GM12873 (cell line): ENCODE measurements at regions not wholly inside any gene's neighbourhood (a gene's known extent, or its start where the extent isn't known, plus 50 kb on each side); places are given as distances from the start of the nearest gene placed in this dataset.

ENCODE experiments used
- TF ChIP-seq, protein P1 (sequence below): IDR thresholded peaks from 2 replicates; pipeline ENCODE4 v1.5.1; 2012; ENCODE audit warnings: low read depth, mild to moderate bottlenecking, moderate library complexity, low read length, control low read depth; ENCODE audit not compliant: insufficient read depth; ENCODE audit errors: missing control alignments

DNA sequence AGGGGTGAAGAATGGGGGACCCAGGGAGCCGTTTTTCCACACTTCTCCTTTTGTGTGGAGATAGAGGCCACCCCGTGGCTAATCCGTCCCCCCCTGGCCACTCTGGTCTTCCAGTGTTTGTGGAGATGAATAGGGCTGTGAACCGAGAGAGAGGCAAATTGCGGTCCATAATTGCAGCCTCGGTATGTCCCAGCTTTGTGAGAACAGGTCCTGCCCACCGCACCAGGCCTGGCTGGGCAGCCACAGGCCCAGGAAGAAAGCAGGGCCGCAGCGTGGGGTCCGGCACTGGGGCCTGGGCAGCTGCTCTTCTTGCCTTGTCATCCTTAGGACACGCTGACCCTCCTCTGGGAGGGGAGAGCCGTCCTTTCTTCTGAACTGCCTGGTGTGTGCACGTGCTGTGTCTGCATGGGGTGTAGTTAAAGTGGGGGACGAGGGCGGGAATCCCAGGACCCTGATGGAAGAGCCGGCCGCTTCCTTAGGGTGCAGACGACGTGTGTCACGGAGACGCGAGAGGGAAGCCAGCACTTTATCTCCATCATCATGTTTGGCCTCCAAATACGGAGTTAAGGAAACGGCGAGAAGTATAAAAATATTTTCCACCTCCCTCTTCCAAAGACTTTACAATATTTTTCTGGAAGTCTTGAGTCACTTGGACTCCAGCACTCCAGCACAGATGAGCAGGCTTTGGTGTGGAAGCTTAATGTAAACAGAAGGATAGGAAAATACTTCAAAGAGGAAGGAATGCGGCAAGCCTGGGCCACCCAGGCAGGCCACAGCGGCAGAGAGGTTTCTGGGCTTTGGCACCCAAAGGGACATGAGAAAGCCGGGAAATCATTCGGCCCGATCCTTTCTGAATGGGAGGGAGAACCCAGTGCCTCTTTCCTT is 1248.4 kb downstream of the BRD1 start:
- TF ChIP-seq, protein P1, sequence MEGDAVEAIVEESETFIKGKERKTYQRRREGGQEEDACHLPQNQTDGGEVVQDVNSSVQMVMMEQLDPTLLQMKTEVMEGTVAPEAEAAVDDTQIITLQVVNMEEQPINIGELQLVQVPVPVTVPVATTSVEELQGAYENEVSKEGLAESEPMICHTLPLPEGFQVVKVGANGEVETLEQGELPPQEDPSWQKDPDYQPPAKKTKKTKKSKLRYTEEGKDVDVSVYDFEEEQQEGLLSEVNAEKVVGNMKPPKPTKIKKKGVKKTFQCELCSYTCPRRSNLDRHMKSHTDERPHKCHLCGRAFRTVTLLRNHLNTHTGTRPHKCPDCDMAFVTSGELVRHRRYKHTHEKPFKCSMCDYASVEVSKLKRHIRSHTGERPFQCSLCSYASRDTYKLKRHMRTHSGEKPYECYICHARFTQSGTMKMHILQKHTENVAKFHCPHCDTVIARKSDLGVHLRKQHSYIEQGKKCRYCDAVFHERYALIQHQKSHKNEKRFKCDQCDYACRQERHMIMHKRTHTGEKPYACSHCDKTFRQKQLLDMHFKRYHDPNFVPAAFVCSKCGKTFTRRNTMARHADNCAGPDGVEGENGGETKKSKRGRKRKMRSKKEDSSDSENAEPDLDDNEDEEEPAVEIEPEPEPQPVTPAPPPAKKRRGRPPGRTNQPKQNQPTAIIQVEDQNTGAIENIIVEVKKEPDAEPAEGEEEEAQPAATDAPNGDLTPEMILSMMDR = no peak

DNA sequence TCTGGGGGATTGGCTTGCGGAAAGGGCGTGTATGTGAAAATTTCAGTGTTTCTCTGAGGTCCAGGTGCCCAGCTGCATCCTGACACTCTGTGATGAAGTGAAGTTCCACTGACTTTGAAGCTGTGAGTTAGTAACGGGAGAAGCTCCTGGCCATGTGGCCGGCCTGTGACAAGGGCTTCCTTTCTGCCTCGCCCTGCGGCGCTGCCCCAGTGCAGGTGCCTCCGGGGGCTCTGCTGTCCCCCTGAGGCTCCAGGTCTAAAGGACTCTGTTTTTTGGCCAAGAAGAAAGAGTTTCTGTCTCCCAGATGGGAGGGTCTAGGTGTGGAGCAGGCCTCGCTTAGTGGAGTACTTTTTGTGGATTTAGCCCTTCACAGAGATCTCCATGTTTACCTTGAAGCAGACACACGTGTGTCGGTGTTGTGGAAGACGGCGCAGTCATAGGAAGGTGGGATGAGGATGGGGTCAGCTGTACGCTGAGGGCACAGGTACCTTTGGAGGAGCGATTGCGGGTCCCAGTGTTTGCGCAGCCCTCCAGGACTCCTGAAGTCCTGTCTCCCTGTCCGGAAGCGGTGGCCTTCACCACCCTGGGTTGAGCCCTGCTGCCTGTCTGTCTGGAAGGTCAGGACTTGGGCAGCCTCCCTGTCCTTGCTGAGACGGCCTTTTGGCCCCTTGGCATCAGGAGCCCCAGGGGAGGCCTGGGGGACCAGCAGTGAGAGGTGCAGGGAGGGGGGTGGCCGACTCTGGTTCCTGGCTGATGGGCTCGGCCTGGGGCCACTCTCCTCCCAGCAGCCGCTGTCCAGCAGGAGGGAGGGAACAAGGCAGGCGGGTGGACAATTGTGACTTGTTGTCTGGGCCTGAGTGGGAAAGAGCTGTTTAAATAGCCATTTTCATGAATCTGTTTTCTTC is 1249.3 kb downstream of the BRD1 start:
- TF ChIP-seq, protein P1 = no peak

DNA sequence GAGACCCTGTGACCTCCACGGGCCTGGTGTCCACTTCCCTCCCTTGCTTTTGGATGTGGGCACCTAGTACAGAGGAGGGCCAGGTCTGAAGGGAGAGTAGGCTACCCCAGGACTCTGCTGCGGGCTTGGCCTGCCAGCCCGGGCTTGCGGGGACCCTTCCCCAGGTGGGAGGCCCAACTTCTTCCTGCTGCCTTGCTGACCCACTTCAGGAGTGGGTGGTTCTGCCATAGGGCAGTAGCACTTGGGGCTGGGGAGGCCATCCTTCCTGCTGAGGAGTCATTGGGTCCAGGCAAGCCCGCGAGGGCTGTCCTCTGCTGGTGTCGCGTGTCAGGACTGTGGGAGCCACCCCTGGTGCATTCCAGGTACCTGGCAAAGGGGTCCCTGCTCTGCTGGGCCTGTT is 1250.0 kb downstream of the BRD1 start:
- TF ChIP-seq, protein P1 = no peak

DNA sequence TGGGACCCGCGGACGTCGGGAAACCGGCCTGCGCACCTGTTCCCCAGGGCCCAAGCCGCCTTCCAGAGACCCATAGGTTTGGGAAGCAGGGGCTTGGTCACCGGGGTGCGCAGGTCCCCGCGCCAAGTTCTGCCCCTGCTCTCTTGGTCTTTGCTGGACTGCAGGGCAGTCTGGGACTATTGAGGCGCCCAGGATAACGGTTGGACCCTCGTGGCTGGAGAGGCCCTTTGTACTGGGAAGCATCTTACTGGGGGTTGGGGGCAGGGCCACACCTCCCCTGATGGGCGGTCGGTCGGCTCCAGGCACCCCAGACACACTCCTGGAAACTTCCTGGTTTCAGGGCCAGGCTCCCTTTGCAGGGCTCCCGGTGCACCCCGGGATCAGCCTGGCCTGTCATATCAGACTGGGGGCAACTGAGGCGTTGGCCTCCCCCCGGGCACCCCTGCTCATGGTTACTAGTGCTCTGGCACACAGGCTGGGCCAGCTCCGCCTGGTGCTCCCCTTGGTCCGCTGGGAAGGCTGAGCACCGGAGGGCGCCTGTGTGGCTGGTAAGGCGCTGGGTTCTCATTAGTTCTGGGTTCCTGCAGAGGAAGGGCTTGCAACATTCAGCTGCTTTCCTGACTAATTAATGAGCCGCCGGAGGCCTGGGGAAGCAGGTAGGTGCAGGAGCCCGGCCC is 1250.5 kb downstream of the BRD1 start:
- TF ChIP-seq, protein P1 = no peak

DNA sequence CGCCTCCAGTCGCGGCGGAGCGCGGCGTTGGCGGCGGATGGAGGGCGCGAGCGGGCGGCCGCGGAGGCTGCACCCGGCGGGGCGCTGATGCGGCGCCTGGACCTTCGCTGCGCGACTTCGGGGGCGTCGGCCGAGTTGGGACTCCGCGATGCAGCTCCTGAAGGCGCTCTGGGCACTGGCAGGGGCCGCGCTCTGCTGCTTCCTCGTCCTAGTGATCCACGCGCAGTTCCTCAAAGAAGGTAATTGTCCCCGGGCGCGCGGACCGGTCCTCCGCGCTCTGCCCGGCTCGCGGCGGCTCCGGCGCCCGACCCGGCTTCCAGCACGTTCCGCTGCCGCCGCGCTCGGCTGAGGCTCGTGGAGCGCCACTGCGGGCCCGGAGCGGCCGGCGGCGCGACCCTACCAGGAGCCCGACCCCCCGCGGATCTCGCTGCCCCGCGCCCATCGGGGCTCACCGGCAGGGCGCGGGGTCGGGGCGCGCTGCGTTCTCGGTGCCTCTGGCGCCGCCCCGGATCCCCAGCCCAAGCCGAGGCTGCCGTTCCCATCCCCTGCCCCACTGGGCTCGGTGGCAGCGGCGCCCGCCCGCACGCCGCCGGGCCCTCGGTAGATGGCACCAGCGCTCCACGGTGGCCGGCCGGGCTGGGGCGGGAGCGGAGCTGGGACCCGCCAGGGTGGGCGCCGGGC is 1251.2 kb downstream of the BRD1 start:
- TF ChIP-seq, protein P1 = no peak

DNA sequence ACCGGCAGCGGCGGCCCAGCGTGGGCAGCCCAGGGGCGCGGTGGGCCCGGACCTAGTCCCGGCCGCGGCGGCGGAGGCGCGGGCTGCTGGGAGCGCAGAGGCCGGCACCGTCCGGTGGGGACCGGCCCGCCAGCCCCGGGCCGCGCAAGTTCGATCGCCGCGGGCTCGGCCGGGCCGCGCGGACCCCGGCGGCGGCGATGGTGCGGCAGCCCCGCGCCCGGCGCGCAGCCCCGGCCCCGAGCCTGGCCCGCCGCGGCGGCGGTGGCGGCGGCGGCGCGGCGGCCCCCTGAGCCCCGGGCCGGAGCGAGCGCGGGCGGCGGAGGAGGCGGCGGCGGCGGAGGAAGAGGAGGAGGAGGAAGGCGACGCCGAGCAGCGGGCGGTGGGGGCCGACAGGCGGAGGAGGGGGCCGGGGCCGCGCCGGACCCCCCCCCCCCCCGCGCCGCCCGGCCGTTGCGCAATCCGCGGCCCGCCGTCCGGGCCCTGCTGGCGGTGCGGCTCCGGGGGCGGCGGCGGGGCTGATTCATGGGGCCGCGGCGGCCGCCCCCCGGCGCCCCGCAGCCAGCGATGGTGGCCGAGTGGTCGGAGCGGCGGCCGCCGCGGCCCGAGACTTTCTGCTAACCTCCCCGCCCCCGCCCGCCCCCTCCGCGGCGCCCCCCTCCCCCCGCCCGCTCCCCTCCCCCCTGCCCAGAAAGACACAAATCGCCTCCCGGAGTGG is 1251.9 kb downstream of the BRD1 start:
- TF ChIP-seq, protein P1 = no peak
